CD4-positive, alpha-beta memory T cell (primary cell): ENCODE measurements at regions not wholly inside any gene's neighbourhood (a gene's known extent, or its start where the extent isn't known, plus 50 kb on each side); places are given as distances from the start of the nearest gene placed in this dataset.
"Not testable (repeated sequence)": the region's sequence is repeated elsewhere in the genome, so short reads cannot be mapped to it uniquely, and the experiment has no call there.

ENCODE experiments used
- CTCF ChIA-PET: fragments of 350-600 bp; sonication (Branson Sonifier 250); formaldehyde crosslinking; loops from one replicate; lab custom pipeline; 2021; ENCODE audit warnings: inconsistent platforms; ENCODE audit not compliant: partially characterized antibody; lab: Charles Lee
- POLR2A ChIA-PET: fragments of 350-600 bp; sonication (Branson Sonifier 250); formaldehyde crosslinking; loops from one replicate; lab custom pipeline; 2021; ENCODE audit not compliant: partially characterized antibody; lab: Charles Lee
- DNase-seq, 5 donors: peaks; one replicate each; pipeline versions ENCODE4 v3.0.0 to v3.0.0-alpha.2; 2020 to 2022; ENCODE audit warnings: mixed read lengths in 1 of 5
- H3K27ac ChIP-seq: one replicate; pipeline ENCODE4 v1.7.0; 2013; ENCODE audit warnings: low read depth, low read length
- H3K27me3 ChIP-seq: 2 replicates; pipeline ENCODE4 v1.7.0; 2013; ENCODE audit warnings: mild to moderate bottlenecking, low read length, moderate library complexity; ENCODE audit not compliant: insufficient read depth
- H3K36me3 ChIP-seq: 2 replicates; pipeline ENCODE4 v1.7.0; 2013; ENCODE audit warnings: mild to moderate bottlenecking, low read length, moderate library complexity; ENCODE audit not compliant: insufficient read depth
- H3K4me1 ChIP-seq: 2 replicates; pipeline ENCODE4 v1.7.0; 2013; ENCODE audit warnings: mild to moderate bottlenecking, low read length, moderate library complexity; ENCODE audit not compliant: insufficient read depth
- H3K4me3 ChIP-seq, 2 donors: one replicate each; pipeline ENCODE4 v1.7.0; 2013; ENCODE audit warnings: low read length in 2 of 2, mild to moderate bottlenecking in 1 of 2
- H3K9me3 ChIP-seq, 2 donors: one replicate each; pipeline ENCODE4 v1.7.0; 2013; ENCODE audit warnings: low read length in 2 of 2, control low read depth in 1 of 2; ENCODE audit not compliant: control insufficient read depth in 1 of 2
- H3K27ac Mint-ChIP-seq, 7 donors: one replicate each; pipeline ENCODE4 v1.8.0; 2020 to 2021; ENCODE audit warnings: mixed read lengths in 7 of 7, mild to moderate bottlenecking in 6 of 7, inconsistent platforms in 3 of 7, moderate library complexity in 3 of 7
- H3K27me3 Mint-ChIP-seq, 2 donors: one replicate each; pipeline ENCODE4 v1.8.0; 2020 to 2021; ENCODE audit warnings: mixed read lengths in 2 of 2
- H3K36me3 Mint-ChIP-seq, 2 donors: one replicate each; pipeline ENCODE4 v1.8.0; 2020 to 2021; ENCODE audit warnings: mixed read lengths in 2 of 2, inconsistent platforms in 1 of 2, mild to moderate bottlenecking in 1 of 2
- H3K4me1 Mint-ChIP-seq, 4 donors: one replicate each; pipeline ENCODE4 v1.8.0; 2020 to 2021; ENCODE audit warnings: mixed read lengths in 4 of 4, mild to moderate bottlenecking in 1 of 4
- H3K4me3 Mint-ChIP-seq, 8 donors: one replicate each; pipeline ENCODE4 v1.8.0; 2020 to 2021; ENCODE audit warnings: mixed read lengths in 8 of 8, mild to moderate bottlenecking in 7 of 8, moderate library complexity in 6 of 8, inconsistent platforms in 3 of 8
- H3K9me3 Mint-ChIP-seq, 8 donors: one replicate each; pipeline ENCODE4 v1.8.0; 2020 to 2021; ENCODE audit warnings: mixed read lengths in 8 of 8, mild to moderate bottlenecking in 5 of 8, inconsistent platforms in 3 of 8, moderate library complexity in 1 of 8
- intact Hi-C: fragments of 100-400 bp; cut with micrococcal nuclease; formaldehyde crosslinking; loops from one replicate; pipeline ENCODE4 v1.15.1; 2023

- intact Hi-C loops, H3K36me3 Mint-ChIP-seq, H3K4me3 Mint-ChIP-seq, H3K4me1 Mint-ChIP-seq, H3K4me3 ChIP-seq, H3K27me3 Mint-ChIP-seq, H3K27ac ChIP-seq, POLR2A ChIA-PET, H3K27me3 ChIP-seq, H3K9me3 ChIP-seq, H3K4me1 ChIP-seq, H3K36me3 ChIP-seq, CTCF ChIA-PET, H3K27ac Mint-ChIP-seq, DNase-seq: not testable (repeated sequence)
- H3K9me3 Mint-ChIP-seq, result peaks cover 9 to 38% (median 12%) of the 10 kb centered on the region in 8 donors
Observed at GRCh38 chr12:33194389-33194788, 245.2 kb downstream of the SYT10 start.

DNA sequence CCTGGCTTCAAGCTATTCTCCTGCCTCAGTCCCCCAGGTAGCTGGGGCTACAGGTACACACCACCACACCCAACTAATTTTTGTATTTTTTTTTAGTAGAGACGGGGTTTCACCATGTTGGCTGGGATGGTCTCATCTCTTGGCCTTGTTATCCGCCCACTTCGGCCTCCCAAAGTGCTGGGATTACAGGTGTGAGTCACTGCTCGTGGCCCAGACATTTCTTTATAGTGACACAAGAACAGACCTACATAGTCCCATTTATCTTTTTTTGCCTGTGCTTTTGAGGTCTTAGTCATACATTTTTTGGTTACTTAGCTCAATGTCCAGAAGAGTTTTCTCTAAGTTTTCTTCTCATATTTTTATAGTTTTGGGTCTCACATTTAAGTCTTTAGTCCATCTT lies 247.4 kb downstream of the SYT10 start:
- Histone ChIP-seq H3K4me3 (no peak overlapping the region), H3K27me3 (no peaks in the 10 kb centered on the region), H3K27ac (no peak overlapping the region), H3K36me3 (no peaks in the 10 kb centered on the region), H3K4me1 (no peaks in the 10 kb centered on the region), H3K9me3 (no peaks in the 10 kb centered on the region)
- Mint-ChIP-seq H3K36me3 (no peaks in the 10 kb centered on the region), H3K27me3 (no peaks in the 10 kb centered on the region), H3K4me1 (no peaks in the 10 kb centered on the region), H3K9me3 (peaks cover 7 to 32% (median 13%) of the 10 kb centered on the region in 8 donors), H3K4me3 (no peak overlapping the region), H3K27ac (no peak overlapping the region)
- intact Hi-C loops, result no loop called here
- no peak for DNase-seq
- ChIA-PET CTCF (no interaction called here), POLR2A (no interaction called here)

GRCh38 chr12:33187409-33187808 lies 252.2 kb downstream of the SYT10 start:
- ChIA-PET POLR2A (no interaction called here), CTCF (no interaction called here)
- H3K4me1 Mint-ChIP-seq, result no peaks in the 10 kb centered on the region
- no peaks in the 10 kb centered on the region for H3K27me3 Mint-ChIP-seq
- no peaks in the 10 kb centered on the region for H3K9me3 ChIP-seq
- H3K36me3 Mint-ChIP-seq, result no peaks in the 10 kb centered on the region
- H3K4me3 Mint-ChIP-seq, result no peak overlapping the region
- no peak overlapping the region for H3K27ac ChIP-seq
- no peak overlapping the region for H3K4me3 ChIP-seq
- H3K36me3 ChIP-seq, result no peaks in the 10 kb centered on the region
- H3K27me3 ChIP-seq, result no peaks in the 10 kb centered on the region
- intact Hi-C loops, result no loop called here
- H3K4me1 ChIP-seq, result no peaks in the 10 kb centered on the region
- no peak overlapping the region for H3K27ac Mint-ChIP-seq
- no peak for DNase-seq
- peaks cover 0 to 8% (median 4%) of the 10 kb centered on the region in 8 donors for H3K9me3 Mint-ChIP-seq

- H3K4me3 Mint-ChIP-seq, result no peak overlapping the region
- no peaks in the 10 kb centered on the region for H3K36me3 Mint-ChIP-seq
- CTCF ChIA-PET, result no interaction called here
- H3K36me3 ChIP-seq, result no peaks in the 10 kb centered on the region
- H3K9me3 Mint-ChIP-seq, result peaks cover 0 to 6% (median 4%) of the 10 kb centered on the region in 8 donors
- no peaks in the 10 kb centered on the region for H3K9me3 ChIP-seq
- H3K27me3 Mint-ChIP-seq, result no peaks in the 10 kb centered on the region
- intact Hi-C loops, result no loop called here
- DNase-seq, result no peak
- H3K27ac Mint-ChIP-seq, result no peak overlapping the region
- H3K27ac ChIP-seq, result no peak overlapping the region
- POLR2A ChIA-PET, result no interaction called here
- no peak overlapping the region for H3K4me3 ChIP-seq
- no peaks in the 10 kb centered on the region for H3K27me3 ChIP-seq
- H3K4me1 Mint-ChIP-seq, result no peaks in the 10 kb centered on the region
- H3K4me1 ChIP-seq, result no peaks in the 10 kb centered on the region
Observed at GRCh38 chr12:33184161-33184560, 255.5 kb downstream of the SYT10 start.

GRCh38 chr12:33182485-33182884 lies 257.1 kb downstream of the SYT10 start:
- ChIA-PET POLR2A (no interaction called here), CTCF (no interaction called here)
- Histone ChIP-seq H3K36me3 (no peaks in the 10 kb centered on the region), H3K4me3 (no peak overlapping the region), H3K9me3 (no peaks in the 10 kb centered on the region), H3K27me3 (no peaks in the 10 kb centered on the region), H3K27ac (no peak overlapping the region), H3K4me1 (no peaks in the 10 kb centered on the region)
- H3K4me1 Mint-ChIP-seq, result no peaks in the 10 kb centered on the region
- no peak overlapping the region for H3K4me3 Mint-ChIP-seq
- H3K36me3 Mint-ChIP-seq, result no peaks in the 10 kb centered on the region
- no peak overlapping the region for H3K27ac Mint-ChIP-seq
- intact Hi-C loops, result no loop called here
- peaks cover 0 to 13% (median 2%) of the 10 kb centered on the region in 8 donors for H3K9me3 Mint-ChIP-seq
- DNase-seq, result no peak
- no peaks in the 10 kb centered on the region for H3K27me3 Mint-ChIP-seq

DNA sequence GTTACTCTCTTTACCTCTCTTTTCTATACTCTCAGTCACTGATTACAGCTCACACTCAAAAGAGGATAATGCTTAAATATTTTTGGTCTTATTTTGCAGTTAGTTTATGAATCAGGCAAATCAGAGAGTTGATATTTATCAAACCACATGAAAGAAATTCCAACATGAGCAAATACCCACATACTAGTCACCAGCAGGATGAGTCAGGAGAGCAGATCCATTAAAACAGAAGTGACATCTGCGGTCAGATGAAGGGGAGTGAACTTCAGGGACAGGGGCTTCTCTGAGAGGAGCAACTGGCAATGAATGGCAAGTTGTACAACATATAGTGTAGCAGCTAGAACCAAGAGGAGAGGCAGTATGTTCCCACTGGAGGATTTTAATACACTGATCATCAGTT lies 258.7 kb downstream of the SYT10 start:
- no peak for DNase-seq
- H3K27ac ChIP-seq, result no peak overlapping the region
- H3K4me3 ChIP-seq, result no peak overlapping the region
- H3K4me1 ChIP-seq, result no peaks in the 10 kb centered on the region
- Mint-ChIP-seq H3K36me3 (no peaks in the 10 kb centered on the region), H3K9me3 (peaks cover 0 to 11% (median 0%) of the 10 kb centered on the region in 8 donors), H3K27me3 (no peaks in the 10 kb centered on the region), H3K27ac (no peak overlapping the region), H3K4me3 (no peak overlapping the region), H3K4me1 (no peaks in the 10 kb centered on the region)
- ChIA-PET CTCF (no interaction called here), POLR2A (no interaction called here)
- no peaks in the 10 kb centered on the region for H3K9me3 ChIP-seq
- H3K27me3 ChIP-seq, result no peaks in the 10 kb centered on the region
- H3K36me3 ChIP-seq, result no peaks in the 10 kb centered on the region
- intact Hi-C loops, result no loop called here

- POLR2A ChIA-PET, intact Hi-C loops, H3K4me3 ChIP-seq, H3K27me3 ChIP-seq, DNase-seq, H3K4me1 Mint-ChIP-seq, CTCF ChIA-PET, H3K9me3 ChIP-seq, H3K27ac Mint-ChIP-seq, H3K27ac ChIP-seq, H3K27me3 Mint-ChIP-seq, H3K36me3 ChIP-seq, H3K4me3 Mint-ChIP-seq, H3K4me1 ChIP-seq, H3K36me3 Mint-ChIP-seq: not testable (repeated sequence)
- peaks cover 0 to 30% (median 10%) of the 10 kb centered on the region in 8 donors for H3K9me3 Mint-ChIP-seq
Observed at GRCh38 chr12:33166260-33166659, 269.7 kb upstream of the PKP2 start.

- Mint-ChIP-seq H3K36me3 (no peaks in the 10 kb centered on the region), H3K4me1 (no peaks in the 10 kb centered on the region), H3K9me3 (peaks cover 3 to 50% (median 19%) of the 10 kb centered on the region in 8 donors), H3K4me3 (no peak overlapping the region), H3K27ac (no peak overlapping the region), H3K27me3 (no peaks in the 10 kb centered on the region)
- Histone ChIP-seq H3K9me3 (no peaks in the 10 kb centered on the region), H3K36me3 (no peaks in the 10 kb centered on the region), H3K27me3 (no peaks in the 10 kb centered on the region), H3K27ac (no peak overlapping the region), H3K4me3 (no peak overlapping the region), H3K4me1 (no peaks in the 10 kb centered on the region)
- no peak for DNase-seq
- ChIA-PET POLR2A (no interaction called here), CTCF (interaction anchor here (0.6 kb wide), 1 partner anchor 1520 kb away, joined by 4 read pairs; no protein-coding TSS in a partner anchor)
- intact Hi-C loops, result no loop called here
Observed at GRCh38 chr12:33156042-33156441, 259.5 kb upstream of the PKP2 start.
